Calu3 (cell line): ENCODE measurements at regions not wholly inside any gene's neighbourhood (a gene's known extent, or its start where the extent isn't known, plus 50 kb on each side); places are given as distances from the start of the nearest gene placed in this dataset.

ENCODE experiments used
- BruUV-seq: library from RNA; stranded (reverse); fragments of 400-500 nt; replicated peaks from 2 replicates; lab custom pipeline; 2021; lab: Mats Ljungman, UMichigan
- CTCF ChIA-PET: fragments of 300-600 bp; sonication (Branson Sonifier 250); formaldehyde crosslinking; loops from one replicate; lab custom pipeline; 2022; ENCODE audit warnings: antibody characterized with exemption; lab: Charles Lee
- DNase-seq: peaks from one replicate; pipeline ENCODE4 v3.0.0; 2022
- H3K27ac Mint-ChIP-seq: one replicate; pipeline ENCODE4 v1.8.0; 2022; ENCODE audit warnings: mixed read lengths; ENCODE audit not compliant: unreplicated experiment
- H3K27me3 Mint-ChIP-seq: one replicate; pipeline ENCODE4 v1.8.0; 2022; ENCODE audit warnings: mixed read lengths; ENCODE audit not compliant: unreplicated experiment
- H3K36me3 Mint-ChIP-seq: one replicate; pipeline ENCODE4 v1.8.0; 2022; ENCODE audit warnings: mild to moderate bottlenecking, moderate library complexity, mixed read lengths; ENCODE audit not compliant: insufficient read depth, unreplicated experiment
- H3K4me1 Mint-ChIP-seq: one replicate; pipeline ENCODE4 v1.8.0; 2022; ENCODE audit warnings: mild to moderate bottlenecking, low read depth, mixed read lengths; ENCODE audit not compliant: unreplicated experiment
- H3K4me3 Mint-ChIP-seq: one replicate; pipeline ENCODE4 v1.8.0; 2022; ENCODE audit warnings: mild to moderate bottlenecking, low read depth, moderate library complexity, mixed read lengths; ENCODE audit not compliant: unreplicated experiment
- H3K9me3 Mint-ChIP-seq: one replicate; pipeline ENCODE4 v1.8.0; 2022; ENCODE audit warnings: low read depth, mixed read lengths; ENCODE audit not compliant: unreplicated experiment
- CTCF ChIP-seq: fragments of 200-600 bp; IDR thresholded peaks from one replicate; pipeline ENCODE4 v1.8.0; 2022; ENCODE audit warnings: antibody characterized with exemption; ENCODE audit not compliant: unreplicated experiment
- intact Hi-C: fragments of 100-400 bp; cut with micrococcal nuclease; formaldehyde crosslinking; loops from one replicate; pipeline ENCODE4 v1.10.0; 2022; ENCODE audit not compliant: unreplicated experiment

DNA sequence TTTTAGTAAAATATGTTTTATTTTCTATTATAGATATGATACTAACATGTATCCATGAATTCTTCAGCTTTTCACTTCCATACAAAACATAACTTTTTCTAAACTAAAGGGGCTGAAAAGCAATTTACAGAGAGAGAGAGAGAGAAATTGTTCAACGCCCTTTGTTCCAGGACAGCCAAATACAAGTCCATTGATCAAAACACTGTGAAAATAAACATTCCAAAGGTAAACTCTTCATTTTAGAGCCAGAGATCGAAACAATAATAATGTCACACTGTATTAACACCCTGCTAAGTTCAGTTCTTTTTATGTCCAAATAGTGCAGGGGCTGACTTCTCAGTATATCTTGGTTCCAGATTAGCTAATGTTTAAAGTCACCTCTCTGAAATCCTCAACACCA, 516.2 kb upstream of the ATXN8OS start:
- no peaks in the 10 kb centered on the region for H3K36me3 Mint-ChIP-seq
- CTCF ChIA-PET: no interaction called here
- H3K4me3 Mint-ChIP-seq: no peak overlapping the region

GRCh38 chr13:69589531-69590235, 517.9 kb upstream of the ATXN8OS start:
- BruUV-seq: no TSS peak
- no peak for DNase-seq
- no peak for TF ChIP-seq CTCF
- CTCF ChIA-PET: no interaction called here
- Mint-ChIP-seq H3K36me3 (no peaks in the 10 kb centered on the region), H3K27me3 (no peaks in the 10 kb centered on the region), H3K4me1 (peaks cover 1% of the 10 kb centered on the region), H3K9me3 (no peaks in the 10 kb centered on the region), H3K4me3 (no peak overlapping the region), H3K27ac (no peak overlapping the region)
- intact Hi-C loops: no loop called here

More for the DNA sequence above, 516.2 kb upstream of the ATXN8OS start:
- H3K27ac Mint-ChIP-seq: no peak overlapping the region
- H3K4me1 Mint-ChIP-seq: peaks cover 7% of the 10 kb centered on the region
- no peaks in the 10 kb centered on the region for H3K9me3 Mint-ChIP-seq
- BruUV-seq: no TSS peak
- no peak for TF ChIP-seq CTCF
- no peaks in the 10 kb centered on the region for H3K27me3 Mint-ChIP-seq
- intact Hi-C loops: no loop called here
- no peak for DNase-seq

- no peaks in the 10 kb centered on the region for H3K36me3 Mint-ChIP-seq
- intact Hi-C loops: no loop called here
- no TSS peak for BruUV-seq
- DNase-seq: no peak
- H3K9me3 Mint-ChIP-seq: no peaks in the 10 kb centered on the region
- CTCF ChIA-PET: no interaction called here
- H3K4me1 Mint-ChIP-seq: no peaks in the 10 kb centered on the region
- no peak overlapping the region for H3K4me3 Mint-ChIP-seq
- no peaks in the 10 kb centered on the region for H3K27me3 Mint-ChIP-seq
- no peak for TF ChIP-seq CTCF
- H3K27ac Mint-ChIP-seq: no peak overlapping the region
Measured at GRCh38 chr13:69585656-69586055, 522.0 kb upstream of the ATXN8OS start.

GRCh38 chr13:69580255-69580654, 527.4 kb upstream of the ATXN8OS start:
- H3K4me1 Mint-ChIP-seq: no peaks in the 10 kb centered on the region
- BruUV-seq: no TSS peak
- intact Hi-C loops: no loop called here
- no peaks in the 10 kb centered on the region for H3K36me3 Mint-ChIP-seq
- no peak overlapping the region for H3K27ac Mint-ChIP-seq
- DNase-seq: no peak
- no peaks in the 10 kb centered on the region for H3K9me3 Mint-ChIP-seq
- CTCF ChIA-PET: no interaction called here
- no peak for TF ChIP-seq CTCF
- no peak overlapping the region for H3K4me3 Mint-ChIP-seq
- no peaks in the 10 kb centered on the region for H3K27me3 Mint-ChIP-seq
